H9 (cell line): ENCODE measurements at regions not wholly inside any gene's neighbourhood (a gene's known extent, or its start where the extent isn't known, plus 50 kb on each side); places are given as distances from the start of the nearest gene placed in this dataset.
A peak's percentile ranks its signal among the peaks of the same experiment; 100 is the strongest.

Experiments
- DNase-seq: peaks from one replicate; pipeline ENCODE4 v3.0.0-alpha.2; 2017
- H2AFZ ChIP-seq: one replicate; pipeline ENCODE4 v1.6.1; 2013; ENCODE audit warnings: mild to moderate bottlenecking, low read length, control low read depth, moderate library complexity
- H2AK5ac ChIP-seq: 2 replicates; pipeline ENCODE4 v1.6.1; 2013; ENCODE audit warnings: low read length, control low read depth, mixed read lengths; ENCODE audit not compliant: insufficient read length
- H2BK120ac ChIP-seq: one replicate; pipeline ENCODE4 v1.6.1; 2013; ENCODE audit warnings: low read depth, mild to moderate bottlenecking, low read length, control low read depth, inconsistent platforms; ENCODE audit not compliant: poor library complexity, severe bottlenecking
- H2BK12ac ChIP-seq: 2 replicates; pipeline ENCODE4 v1.6.1; 2013; ENCODE audit warnings: low read length, control low read depth, mixed read lengths, low read depth; ENCODE audit not compliant: insufficient read length
- H2BK15ac ChIP-seq: 2 replicates; pipeline ENCODE4 v1.6.1; 2013; ENCODE audit warnings: low read depth, low read length, control low read depth
- H2BK20ac ChIP-seq: one replicate; pipeline ENCODE4 v1.6.1; 2013; ENCODE audit warnings: low read depth, mild to moderate bottlenecking, low read length, control low read depth, inconsistent platforms; ENCODE audit not compliant: poor library complexity, severe bottlenecking
- H2BK5ac ChIP-seq: 2 replicates; pipeline ENCODE4 v1.6.1; 2013; ENCODE audit warnings: low read length, control low read depth, mixed read lengths; ENCODE audit not compliant: insufficient read length
- H3K14ac ChIP-seq: 2 replicates; pipeline ENCODE4 v1.6.1; 2013; ENCODE audit warnings: low read length, control low read depth; ENCODE audit not compliant: insufficient read depth
- H3K18ac ChIP-seq: 2 replicates; pipeline ENCODE4 v1.6.1; 2013; ENCODE audit warnings: low read depth, mild to moderate bottlenecking, mixed read lengths, low read length, control low read depth; ENCODE audit not compliant: insufficient read length
- H3K23ac ChIP-seq: 2 replicates; pipeline ENCODE4 v1.6.1; 2013; ENCODE audit warnings: low read length, control low read depth, mixed read lengths, low read depth; ENCODE audit not compliant: insufficient read length
- H3K23me2 ChIP-seq: 2 replicates; pipeline ENCODE4 v1.6.1; 2013; ENCODE audit warnings: low read depth, mild to moderate bottlenecking, mixed read lengths, low read length, control low read depth; ENCODE audit not compliant: insufficient read length, poor library complexity, severe bottlenecking
- H3K27ac ChIP-seq: 2 replicates; pipeline ENCODE4 v1.5.1; 2013; ENCODE audit warnings: low read length, control low read depth, mixed read lengths, low read depth; ENCODE audit not compliant: insufficient read length
- H3K27me3 ChIP-seq: 2 replicates; pipeline ENCODE4 v1.6.1; 2013; ENCODE audit warnings: low read length, control low read depth, inconsistent platforms; ENCODE audit not compliant: insufficient read depth
- H3K4ac ChIP-seq: 2 replicates; pipeline ENCODE4 v1.6.1; 2013; ENCODE audit warnings: low read depth, mild to moderate bottlenecking, control low read depth, inconsistent platforms, low read length, moderate library complexity
- H3K4me1 ChIP-seq: 2 replicates; pipeline ENCODE4 v1.6.1; 2013; ENCODE audit warnings: low read length, control low read depth, inconsistent platforms; ENCODE audit not compliant: insufficient read depth
- H3K4me2 ChIP-seq: 2 replicates; pipeline ENCODE4 v1.6.1; 2013; ENCODE audit warnings: low read length, control low read depth, mixed read lengths; ENCODE audit not compliant: insufficient read length, insufficient read depth
- H3K56ac ChIP-seq: 2 replicates; pipeline ENCODE4 v1.6.1; 2013; ENCODE audit warnings: low read depth, mild to moderate bottlenecking, mixed read lengths, low read length, control low read depth; ENCODE audit not compliant: insufficient read length
- H3K79me1 ChIP-seq: 2 replicates; pipeline ENCODE4 v1.6.1; 2013; ENCODE audit warnings: low read depth, mild to moderate bottlenecking, moderate library complexity, low read length, control low read depth, inconsistent platforms; ENCODE audit not compliant: insufficient read depth, poor library complexity, severe bottlenecking
- H3K79me2 ChIP-seq: 2 replicates; pipeline ENCODE4 v1.6.1; 2013; ENCODE audit warnings: low read length, control low read depth, inconsistent platforms; ENCODE audit not compliant: insufficient read depth
- H3K9ac ChIP-seq: 2 replicates; pipeline ENCODE4 v1.6.1; 2013; ENCODE audit warnings: low read length, control low read depth, mixed read lengths; ENCODE audit not compliant: insufficient read length; ENCODE audit errors: extremely low read depth
- H3K9me3 ChIP-seq: one replicate; pipeline ENCODE4 v1.6.1; 2013; ENCODE audit warnings: low read depth, low read length, inconsistent platforms; ENCODE audit not compliant: control insufficient read depth
- H3T11ph ChIP-seq: one replicate; pipeline ENCODE4 v1.6.1; 2013; ENCODE audit warnings: mild to moderate bottlenecking, low read length, control low read depth, inconsistent platforms
- H4K20me1 ChIP-seq: one replicate; pipeline ENCODE4 v1.6.1; 2013; ENCODE audit not compliant: control insufficient read depth, insufficient read length, insufficient read depth
- H4K5ac ChIP-seq: 2 replicates; pipeline ENCODE4 v1.6.1; 2013; ENCODE audit warnings: low read depth, mild to moderate bottlenecking, mixed read lengths, low read length, control low read depth; ENCODE audit not compliant: insufficient read length
- H4K8ac ChIP-seq: replicated peaks from 2 replicates; pipeline ENCODE4 v1.6.1; 2013; ENCODE audit warnings: low read length, control low read depth, mixed read lengths, low read depth; ENCODE audit not compliant: insufficient read length
- H4K91ac ChIP-seq: 2 replicates; pipeline ENCODE4 v1.6.1; 2013; ENCODE audit warnings: low read depth, mild to moderate bottlenecking, moderate library complexity, mixed read lengths, low read length, control low read depth; ENCODE audit not compliant: insufficient read length
- H3K27ac Mint-ChIP-seq, 3 experiments: 2 replicates in 2 of 3; 3 replicates in 1 of 3; pipeline ENCODE4 v1.8.0; 2020 to 2021; ENCODE audit warnings: mixed read lengths in 3 of 3, mild to moderate bottlenecking in 1 of 3, moderate library complexity in 1 of 3
- H3K27me3 Mint-ChIP-seq: 2 replicates; pipeline ENCODE4 v1.8.0; 2021; ENCODE audit warnings: low read depth, mild to moderate bottlenecking, moderate library complexity, mixed read lengths
- H3K36me3 Mint-ChIP-seq, 3 experiments: 2 replicates in 2 of 3; 3 replicates in 1 of 3; pipeline ENCODE4 v1.8.0; 2020 to 2021; ENCODE audit warnings: low read depth in 3 of 3, mixed read lengths in 3 of 3; ENCODE audit not compliant: insufficient read depth in 1 of 3
- H3K4me1 Mint-ChIP-seq, 2 experiments: 2 replicates each; pipeline ENCODE4 v1.8.0; 2020; ENCODE audit warnings: mixed read lengths in 2 of 2
- H3K4me3 Mint-ChIP-seq, 2 experiments: 2 replicates in 1 of 2; 3 replicates in 1 of 2; pipeline ENCODE4 v1.8.0; 2020 to 2021; ENCODE audit warnings: mild to moderate bottlenecking in 2 of 2, mixed read lengths in 2 of 2, moderate library complexity in 1 of 2
- H3K9me3 Mint-ChIP-seq, 2 experiments: 2 replicates in 1 of 2; 3 replicates in 1 of 2; pipeline ENCODE4 v1.8.0; 2020; ENCODE audit warnings: mild to moderate bottlenecking in 2 of 2, mixed read lengths in 2 of 2, moderate library complexity in 1 of 2
- CTCF ChIP-seq: fragments of 200-600 bp; sonication (generic); conservative IDR thresholded peaks from 3 replicates; pipeline ENCODE4 v1.8.0; 2021; ENCODE audit warnings: antibody characterized with exemption, mild to moderate bottlenecking
- WGBS: extraction: QIAGEN DNeasy Blood & Tissue Kit; methylation state at CpG from one replicate; pipeline ENCODE4 v1.1.7; 2013; ENCODE audit warnings: missing lambda C conversion rate, low lambda C conversion rate, mixed read lengths; ENCODE audit not compliant: insufficient read length; ENCODE audit errors: extremely low coverage; 5-methylcytosine and 5-hydroxymethylcytosine counted together

GRCh38 chr7:13148548-13148947, 461.1 kb downstream of the ARL4A start:
- Histone ChIP-seq H3K18ac (no peak overlapping the region), H3K79me1 (no peaks in the 10 kb centered on the region), H3K23ac (no peak overlapping the region), H3K14ac (no peak overlapping the region), H3K9ac (no peak overlapping the region), H3K23me2 (no peaks in the 10 kb centered on the region), H3K4ac (no peak overlapping the region), H3K27me3 (no peaks in the 10 kb centered on the region), H4K91ac (no peak overlapping the region), H3K27ac (no peak overlapping the region), H2BK12ac (no peak overlapping the region), H3K79me2 (no peaks in the 10 kb centered on the region), H2AFZ (no peak overlapping the region), H4K8ac (no peak overlapping the region), H3K56ac (no peak overlapping the region), H2AK5ac (no peak overlapping the region), H2BK15ac (no peak overlapping the region), H2BK20ac (no peak overlapping the region), H2BK120ac (no peak overlapping the region), H2BK5ac (no peak overlapping the region), H3T11ph (no peak overlapping the region), H3K9me3 (no peaks in the 10 kb centered on the region), H4K5ac (no peak overlapping the region), H4K20me1 (no peaks in the 10 kb centered on the region), H3K4me1 (no peaks in the 10 kb centered on the region), H3K4me2 (no peak overlapping the region)
- Mint-ChIP-seq H3K9me3 (no peaks in the 10 kb centered on the region), H3K27ac (peak overlapping the region in 2 of 3 experiments; percentile 9 to 67; a peak in 2 of 7 replicates), H3K4me3 (no peak overlapping the region), H3K36me3 (no peaks in the 10 kb centered on the region), H3K4me1 (peaks cover 0 to 3% of the 10 kb centered on the region in 2 experiments; a peak in 1 of 4 replicates), H3K27me3 (no peaks in the 10 kb centered on the region)
- WGBS = no CpG with 5 or more reads among the region's 1 CpG
- DNase-seq = no peak
- no peak for TF ChIP-seq CTCF
